ENCODE measurements at regions not wholly inside any gene's neighbourhood (a gene's known extent, or its start where the extent isn't known, plus 50 kb on each side); places are given as distances from the start of the nearest gene placed in this dataset.
"Not testable (repeated sequence)": the region's sequence is repeated elsewhere in the genome, so short reads cannot be mapped to it uniquely, and the experiment has no call there.

GRCh38 chr16:60087530-60087929, 1353.4 kb upstream of the GOT2 start:
- DNase-seq (ENCODE audit: low spot score in 2 of 2, unreplicated experiment in 2 of 2) = no peak
- no peaks in the 10 kb centered on the region for H3K27me3 Mint-ChIP-seq (ENCODE audit: low read depth)
- H3K4me3 Mint-ChIP-seq = no peak overlapping the region
- H3K36me3 Mint-ChIP-seq = peaks cover 2% of the 10 kb centered on the region
- no peaks in the 10 kb centered on the region for H3K4me1 Mint-ChIP-seq
- peaks cover 21% of the 10 kb centered on the region for H3K9me3 Mint-ChIP-seq
- TF ChIP-seq CTCF (IDR thresholded peaks at IDR 0.05; ENCODE audit: unreplicated experiment) = no peak
- H3K27ac Mint-ChIP-seq = no peak overlapping the region

- not testable (repeated sequence) for DNase-seq (ENCODE audit: low spot score in 2 of 2, unreplicated experiment in 2 of 2); H3K9me3 Mint-ChIP-seq; H3K36me3 Mint-ChIP-seq; H3K4me1 Mint-ChIP-seq; H3K27ac Mint-ChIP-seq; H3K4me3 Mint-ChIP-seq
- H3K27me3 Mint-ChIP-seq (ENCODE audit: low read depth) = peaks cover 21% of the 10 kb centered on the region
These were observed 1344.7 kb upstream of the GOT2 start for GRCh38 chr16:60078819-60079218.

DNA sequence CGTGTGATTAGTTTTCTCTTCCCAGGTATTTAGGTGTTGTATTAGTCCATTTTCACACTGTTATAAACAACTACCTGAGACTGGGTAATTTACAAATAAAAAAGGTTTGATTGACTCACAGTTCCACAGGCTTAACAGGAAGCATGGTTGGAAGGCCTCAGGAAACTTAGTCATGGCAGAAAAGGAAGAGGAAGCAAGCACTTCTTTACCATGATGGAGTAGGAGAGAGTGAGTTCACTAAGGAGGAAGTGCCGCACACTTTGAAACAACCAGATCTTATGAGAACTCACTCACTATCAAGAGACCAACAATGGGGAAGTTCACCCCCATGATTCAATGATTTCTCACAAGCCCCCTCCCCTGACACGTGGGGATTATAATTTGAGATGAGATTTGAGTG, 1343.7 kb upstream of the GOT2 start:
- H3K36me3 Mint-ChIP-seq = no peaks in the 10 kb centered on the region

GRCh38 chr16:60074378-60074777, 1340.3 kb upstream of the GOT2 start:
- Mint-ChIP-seq H3K4me1 (no peaks in the 10 kb centered on the region), H3K36me3 (no peaks in the 10 kb centered on the region), H3K4me3 (no peak overlapping the region), H3K27ac (no peak overlapping the region), H3K9me3 (no peaks in the 10 kb centered on the region), H3K27me3 (ENCODE audit: low read depth) (peaks cover 17% of the 10 kb centered on the region)
- TF ChIP-seq CTCF (IDR thresholded peaks at IDR 0.05; ENCODE audit: unreplicated experiment) = no peak
- DNase-seq (ENCODE audit: low spot score in 2 of 2, unreplicated experiment in 2 of 2) = no peak

More for the DNA sequence above, 1343.7 kb upstream of the GOT2 start:
- H3K4me3 Mint-ChIP-seq = no peak overlapping the region
- H3K27me3 Mint-ChIP-seq (ENCODE audit: low read depth) = peaks cover 21% of the 10 kb centered on the region
- no peak for DNase-seq (ENCODE audit: low spot score in 2 of 2, unreplicated experiment in 2 of 2)
- H3K27ac Mint-ChIP-seq = no peak overlapping the region
- H3K4me1 Mint-ChIP-seq = no peaks in the 10 kb centered on the region
- TF ChIP-seq CTCF (IDR thresholded peaks at IDR 0.05; ENCODE audit: unreplicated experiment) = no peak
- H3K9me3 Mint-ChIP-seq = no peaks in the 10 kb centered on the region

- no peak overlapping the region for H3K27ac Mint-ChIP-seq
- peaks cover 11% of the 10 kb centered on the region for H3K27me3 Mint-ChIP-seq (ENCODE audit: low read depth)
- H3K36me3 Mint-ChIP-seq = no peaks in the 10 kb centered on the region
- TF ChIP-seq CTCF (IDR thresholded peaks at IDR 0.05; ENCODE audit: unreplicated experiment) = no peak
- no peaks in the 10 kb centered on the region for H3K4me1 Mint-ChIP-seq
- DNase-seq (ENCODE audit: low spot score in 2 of 2, unreplicated experiment in 2 of 2) = no peak
- no peak overlapping the region for H3K4me3 Mint-ChIP-seq
- no peaks in the 10 kb centered on the region for H3K9me3 Mint-ChIP-seq
These were observed 1339.3 kb upstream of the GOT2 start for GRCh38 chr16:60073376-60073775.

DNA sequence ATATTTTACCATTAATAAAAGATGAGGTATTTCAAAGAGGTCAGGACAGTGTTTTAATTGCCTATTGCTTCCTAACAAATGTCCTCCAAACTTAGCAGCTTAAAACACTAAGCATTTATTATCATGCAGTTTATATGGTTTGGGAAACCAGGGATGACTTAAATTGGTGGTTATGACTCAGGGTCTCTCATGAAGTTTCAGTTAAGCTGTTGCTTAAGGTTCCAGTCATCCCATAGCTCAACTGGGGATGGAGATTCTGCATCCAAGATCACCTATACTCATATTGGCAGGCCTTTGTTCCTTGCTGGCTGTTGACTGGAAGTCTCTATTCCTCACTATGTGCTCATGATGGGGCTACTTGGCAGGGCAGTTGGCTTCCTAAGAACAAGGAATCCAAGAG, 1329.9 kb upstream of the GOT2 start:
- no peak for DNase-seq (ENCODE audit: low spot score in 2 of 2, unreplicated experiment in 2 of 2)
- peaks cover 13% of the 10 kb centered on the region for H3K27me3 Mint-ChIP-seq (ENCODE audit: low read depth)
- H3K27ac Mint-ChIP-seq = no peak overlapping the region
- no peak overlapping the region for H3K4me3 Mint-ChIP-seq
- TF ChIP-seq CTCF (IDR thresholded peaks at IDR 0.05; ENCODE audit: unreplicated experiment) = no peak
- no peaks in the 10 kb centered on the region for H3K36me3 Mint-ChIP-seq
- no peaks in the 10 kb centered on the region for H3K9me3 Mint-ChIP-seq
- H3K4me1 Mint-ChIP-seq = peaks cover 12% of the 10 kb centered on the region
